Calu3 (cell line): ENCODE measurements at regions not wholly inside any gene's neighbourhood (a gene's known extent, or its start where the extent isn't known, plus 50 kb on each side); places are given as distances from the start of the nearest gene placed in this dataset.
"Not testable (repeated sequence)": the region's sequence is repeated elsewhere in the genome, so short reads cannot be mapped to it uniquely, and the experiment has no call there.

ENCODE experiments used
- BruUV-seq: library from RNA; stranded (reverse); fragments of 400-500 nt; replicated peaks from 2 replicates; lab custom pipeline; 2021; lab: Mats Ljungman, UMichigan
- CTCF ChIA-PET: fragments of 300-600 bp; sonication (Branson Sonifier 250); formaldehyde crosslinking; loops from one replicate; lab custom pipeline; 2022; ENCODE audit warnings: antibody characterized with exemption; lab: Charles Lee
- DNase-seq: peaks from one replicate; pipeline ENCODE4 v3.0.0; 2022
- H3K27ac Mint-ChIP-seq: one replicate; pipeline ENCODE4 v1.8.0; 2022; ENCODE audit warnings: mixed read lengths; ENCODE audit not compliant: unreplicated experiment
- H3K27me3 Mint-ChIP-seq: one replicate; pipeline ENCODE4 v1.8.0; 2022; ENCODE audit warnings: mixed read lengths; ENCODE audit not compliant: unreplicated experiment
- H3K36me3 Mint-ChIP-seq: one replicate; pipeline ENCODE4 v1.8.0; 2022; ENCODE audit warnings: mild to moderate bottlenecking, moderate library complexity, mixed read lengths; ENCODE audit not compliant: insufficient read depth, unreplicated experiment
- H3K4me1 Mint-ChIP-seq: one replicate; pipeline ENCODE4 v1.8.0; 2022; ENCODE audit warnings: mild to moderate bottlenecking, low read depth, mixed read lengths; ENCODE audit not compliant: unreplicated experiment
- H3K4me3 Mint-ChIP-seq: one replicate; pipeline ENCODE4 v1.8.0; 2022; ENCODE audit warnings: mild to moderate bottlenecking, low read depth, moderate library complexity, mixed read lengths; ENCODE audit not compliant: unreplicated experiment
- H3K9me3 Mint-ChIP-seq: one replicate; pipeline ENCODE4 v1.8.0; 2022; ENCODE audit warnings: low read depth, mixed read lengths; ENCODE audit not compliant: unreplicated experiment
- CTCF ChIP-seq: fragments of 200-600 bp; IDR thresholded peaks from one replicate; pipeline ENCODE4 v1.8.0; 2022; ENCODE audit warnings: antibody characterized with exemption; ENCODE audit not compliant: unreplicated experiment
- intact Hi-C: fragments of 100-400 bp; cut with micrococcal nuclease; formaldehyde crosslinking; loops from one replicate; pipeline ENCODE4 v1.10.0; 2022; ENCODE audit not compliant: unreplicated experiment

GRCh38 chr6:102150549-102150948 lies 757.0 kb downstream of the GRIK2 start:
- Mint-ChIP-seq H3K4me1 (no peaks in the 10 kb centered on the region), H3K4me3 (no peak overlapping the region), H3K27me3 (no peaks in the 10 kb centered on the region), H3K27ac (no peak overlapping the region), H3K9me3 (no peaks in the 10 kb centered on the region), H3K36me3 (no peaks in the 10 kb centered on the region)
- no peak for DNase-seq
- CTCF ChIA-PET = interaction anchor here (0.7 kb wide), 1 partner anchor 101 kb away, joined by 3 read pairs; no protein-coding TSS in a partner anchor
- intact Hi-C loops = no loop called here
- BruUV-seq = no TSS peak
- TF ChIP-seq CTCF = no peak

- Mint-ChIP-seq H3K36me3 (no peaks in the 10 kb centered on the region), H3K4me3 (no peak overlapping the region), H3K27me3 (no peaks in the 10 kb centered on the region), H3K9me3 (no peaks in the 10 kb centered on the region), H3K4me1 (no peaks in the 10 kb centered on the region), H3K27ac (no peak overlapping the region)
- CTCF ChIA-PET = no interaction called here
- intact Hi-C loops = no loop called here
- no TSS peak for BruUV-seq
- TF ChIP-seq CTCF = no peak
- no peak for DNase-seq
Observed at GRCh38 chr6:102154176-102154575, 760.7 kb downstream of the GRIK2 start.

- intact Hi-C loops = no loop called here
- no TSS peak for BruUV-seq
- Mint-ChIP-seq H3K27ac (no peak overlapping the region), H3K4me1 (no peaks in the 10 kb centered on the region), H3K4me3 (no peak overlapping the region), H3K9me3 (no peaks in the 10 kb centered on the region), H3K36me3 (no peaks in the 10 kb centered on the region), H3K27me3 (no peaks in the 10 kb centered on the region)
- no peak for TF ChIP-seq CTCF
- DNase-seq = no peak
- CTCF ChIA-PET = no interaction called here
Observed at GRCh38 chr6:102154874-102155273, 761.4 kb downstream of the GRIK2 start.

DNA sequence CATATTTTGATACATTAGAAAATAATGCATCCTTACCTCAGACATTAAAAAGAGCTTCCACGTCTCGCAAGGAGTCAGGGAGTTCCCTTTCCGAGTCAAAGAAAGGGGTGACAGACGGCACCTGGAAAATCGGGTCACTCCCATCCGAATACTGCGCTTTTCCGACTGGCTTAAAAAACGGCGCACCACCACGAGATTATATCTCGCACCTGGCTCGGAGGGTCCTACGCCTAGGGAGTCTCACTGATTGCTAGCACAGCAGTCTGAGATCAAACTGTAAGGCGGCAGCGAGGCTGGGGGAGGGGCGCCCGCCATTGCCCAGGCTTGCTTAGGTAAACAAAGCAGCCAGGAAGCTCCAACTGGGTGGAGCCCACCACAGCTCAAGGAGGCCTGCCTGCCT lies 776.3 kb downstream of the GRIK2 start:
- H3K9me3 Mint-ChIP-seq = peaks cover 11% of the 10 kb centered on the region
- BruUV-seq, CTCF ChIA-PET, intact Hi-C loops, H3K27me3 Mint-ChIP-seq, H3K4me1 Mint-ChIP-seq, H3K36me3 Mint-ChIP-seq, DNase-seq, H3K4me3 Mint-ChIP-seq, H3K27ac Mint-ChIP-seq: not testable (repeated sequence)

DNA sequence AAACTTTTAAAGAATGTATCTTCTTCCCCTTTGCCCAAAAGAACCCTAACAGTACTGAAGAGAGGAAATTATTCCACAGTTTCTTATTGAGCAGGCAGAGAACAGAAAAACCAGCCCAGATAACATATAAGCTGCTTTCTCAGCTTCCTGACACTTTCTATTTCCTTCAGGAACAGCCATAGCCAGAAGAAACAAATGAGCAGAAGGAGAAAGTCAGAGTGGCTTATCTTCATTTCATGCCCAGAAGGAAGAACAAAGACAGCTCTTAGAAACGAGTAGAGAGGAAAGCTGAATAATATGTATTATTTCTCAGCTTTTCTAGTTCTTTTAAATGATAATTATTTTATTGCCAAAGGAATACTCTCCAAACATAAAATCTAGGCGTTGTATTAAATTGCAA lies 793.7 kb downstream of the GRIK2 start:
- H3K27me3 Mint-ChIP-seq = no peaks in the 10 kb centered on the region
- no peak overlapping the region for H3K27ac Mint-ChIP-seq
- no peak for TF ChIP-seq CTCF
- H3K4me1 Mint-ChIP-seq = no peaks in the 10 kb centered on the region
- DNase-seq = no peak
- H3K36me3 Mint-ChIP-seq = no peaks in the 10 kb centered on the region
- intact Hi-C loops = no loop called here
- BruUV-seq = no TSS peak
- H3K9me3 Mint-ChIP-seq = peaks cover 4% of the 10 kb centered on the region
- H3K4me3 Mint-ChIP-seq = no peak overlapping the region
- CTCF ChIA-PET = no interaction called here
